Psoas muscle (tissue), 7 donors: ENCODE measurements at regions not wholly inside any gene's neighbourhood (a gene's known extent, or its start where the extent isn't known, plus 50 kb on each side); places are given as distances from the start of the nearest gene placed in this dataset.

Experiments used
- ATAC-seq, 4 donors: fragments of 200-7000 bp; cut with Tn5 transposase; one replicate each; pipeline ENCODE4 v1.9.1; 2020; ENCODE audit warnings: moderate library complexity in 3 of 4, mild to moderate bottlenecking in 2 of 4
- DNase-seq, 2 donors: peaks; one replicate each; pipeline ENCODE4 v3.0.0-alpha.2; 2020
- H3K27ac ChIP-seq: fragments of 200-600 bp; one replicate; pipeline ENCODE4 v1.8.0; 2022
- H3K27me3 ChIP-seq, 3 donors: fragments of 200-600 bp in 1 of 3; one replicate each; pipeline versions ENCODE4 v1.6.1 to v1.8.0; 2013 to 2022; ENCODE audit warnings: low read length in 2 of 3, mild to moderate bottlenecking in 2 of 3, moderate library complexity in 1 of 3; ENCODE audit not compliant: insufficient read depth in 3 of 3
- H3K36me3 ChIP-seq, 2 donors: fragments of 200-600 bp in 1 of 2; one replicate each; pipeline versions ENCODE4 v1.6.1 to v1.8.0; 2013 to 2022; ENCODE audit warnings: low read depth in 1 of 2, mild to moderate bottlenecking in 1 of 2, moderate library complexity in 1 of 2; ENCODE audit not compliant: insufficient read depth in 1 of 2
- H3K4me1 ChIP-seq: fragments of 200-600 bp; one replicate; pipeline ENCODE4 v1.8.0; 2022
- H3K4me3 ChIP-seq: fragments of 200-600 bp; one replicate; pipeline ENCODE4 v1.8.0; 2022; ENCODE audit warnings: mild to moderate bottlenecking
- H3K9me3 ChIP-seq: fragments of 200-600 bp; one replicate; pipeline ENCODE4 v1.8.0; 2022
- CTCF ChIP-seq: fragments of 200-600 bp; IDR thresholded peaks from one replicate; pipeline ENCODE4 v1.8.0; 2022; ENCODE audit warnings: antibody characterized with exemption
- WGBS, 3 donors: extraction: QIAGEN DNeasy Blood & Tissue Kit; methylation state at CpG; one replicate each; pipeline versions ENCODE4 v1.1.6 to v1.1.7; 2013; 5-methylcytosine and 5-hydroxymethylcytosine counted together
- intact Hi-C, 2 donors: fragments of 100-400 bp; cut with DNase I; formaldehyde crosslinking; loops; one replicate each; pipeline versions ENCODE4 v1.11.0 to v1.14.2; 2022
- donor health status: healthy with polysubstance abuse.
- donor health status: DM: no; HTN: no; CAD: no; lungs with moderate emphysema.
- donor health status: Bipolar disorder and iron deficiency.
- donor health status: healthy.
- donor health status: DM: yes; HTN: yes; CAD: no.
- donor health status: DM: no; HTN: no; CAD: no.
- donor health status: DM: yes; HTN: yes; CAD: no.

GRCh38 chr9:17083258-17083657 is 51.6 kb upstream of the CNTLN start:
- Histone ChIP-seq H3K9me3 (no peaks in the 10 kb centered on the region), H3K36me3 (no peaks in the 10 kb centered on the region), H3K27me3 (no peaks in the 10 kb centered on the region), H3K27ac (no peak overlapping the region), H3K4me1 (no peaks in the 10 kb centered on the region), H3K4me3 (no peak overlapping the region)
- ATAC-seq (no peak), DNase-seq (no peak)
- no peak for TF ChIP-seq CTCF
- 92 to 94% (median 93%) methylated on average over 7 of the region's 7 CpGs for WGBS, 3 donors
- intact Hi-C loops: loop anchor here in 1 of 2 donors (5.0 kb wide), 1 partner anchor 1926 kb away; no protein-coding TSS in a partner anchor

GRCh38 chr9:17082343-17083064 is 52.3 kb upstream of the CNTLN start:
- ATAC-seq (no peak), DNase-seq (no peak)
- no peaks in the 10 kb centered on the region for H3K4me1 ChIP-seq
- WGBS, 3 donors: 44 to 52% (median 49%) methylated on average over 5 of the region's 5 CpGs
- H3K36me3 ChIP-seq: no peaks in the 10 kb centered on the region
- no peaks in the 10 kb centered on the region for H3K27me3 ChIP-seq
- H3K9me3 ChIP-seq: no peaks in the 10 kb centered on the region
- no peak overlapping the region for H3K4me3 ChIP-seq
- intact Hi-C loops: loop anchor here in 1 of 2 donors (5.0 kb wide), 1 partner anchor 1925 kb away; no protein-coding TSS in a partner anchor
- TF ChIP-seq CTCF: no peak
- no peak overlapping the region for H3K27ac ChIP-seq

GRCh38 chr9:17081814-17082213 is 53.0 kb upstream of the CNTLN start:
- ATAC-seq (no peak), DNase-seq (no peak)
- 84 to 92% (median 90%) methylated on average over 2 of the region's 2 CpGs for WGBS, 3 donors
- intact Hi-C loops: loop anchor here in 1 of 2 donors (5.0 kb wide), 1 partner anchor 1925 kb away; no protein-coding TSS in a partner anchor
- no peaks in the 10 kb centered on the region for H3K9me3 ChIP-seq
- H3K27ac ChIP-seq: no peak overlapping the region
- no peaks in the 10 kb centered on the region for H3K4me1 ChIP-seq
- TF ChIP-seq CTCF: no peak
- H3K27me3 ChIP-seq: no peaks in the 10 kb centered on the region
- H3K36me3 ChIP-seq: no peaks in the 10 kb centered on the region
- no peak overlapping the region for H3K4me3 ChIP-seq

- DNase-seq: no peak
- Histone ChIP-seq H3K27me3 (no peaks in the 10 kb centered on the region), H3K4me3 (no peak overlapping the region), H3K36me3 (no peaks in the 10 kb centered on the region), H3K4me1 (no peaks in the 10 kb centered on the region), H3K27ac (no peak overlapping the region), H3K9me3 (no peaks in the 10 kb centered on the region)
- ATAC-seq: no peak
- no peak for TF ChIP-seq CTCF
- 79 to 85% (median 80%) methylated on average over 8 of the region's 8 CpGs for WGBS, 3 donors
- intact Hi-C loops: loop anchor here in 1 of 2 donors (5.0 kb wide), 1 partner anchor 1924 kb away; no protein-coding TSS in a partner anchor
These were observed 53.5 kb upstream of the CNTLN start for GRCh38 chr9:17081351-17081750.
